ENCODE measurements at regions not wholly inside any gene's neighbourhood (a gene's known extent, or its start where the extent isn't known, plus 50 kb on each side); places are given as distances from the start of the nearest gene placed in this dataset.

DNA sequence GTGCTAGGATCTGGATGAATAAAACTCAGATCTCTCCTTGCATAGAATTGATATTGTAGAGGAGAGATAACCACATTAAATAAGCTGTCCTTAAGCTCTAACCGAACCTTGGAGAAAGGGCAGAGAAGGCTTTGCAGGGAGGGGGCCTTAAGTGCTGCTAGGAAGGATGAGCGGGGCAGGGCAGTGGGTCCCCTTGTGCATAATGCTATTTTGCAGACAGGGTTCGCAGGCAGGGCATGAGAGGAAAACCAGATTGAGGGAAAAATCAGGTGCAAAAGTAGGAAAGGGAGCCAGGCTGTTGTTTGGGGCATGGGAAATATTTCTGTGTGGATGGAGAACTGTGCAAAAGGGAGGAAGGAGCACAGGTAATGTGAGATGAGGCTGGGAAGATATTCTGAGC, 383.0 kb upstream of the JARID2 start:
- H3K4me3 Mint-ChIP-seq (ENCODE audit: unreplicated experiment), result no peak overlapping the region

DNA sequence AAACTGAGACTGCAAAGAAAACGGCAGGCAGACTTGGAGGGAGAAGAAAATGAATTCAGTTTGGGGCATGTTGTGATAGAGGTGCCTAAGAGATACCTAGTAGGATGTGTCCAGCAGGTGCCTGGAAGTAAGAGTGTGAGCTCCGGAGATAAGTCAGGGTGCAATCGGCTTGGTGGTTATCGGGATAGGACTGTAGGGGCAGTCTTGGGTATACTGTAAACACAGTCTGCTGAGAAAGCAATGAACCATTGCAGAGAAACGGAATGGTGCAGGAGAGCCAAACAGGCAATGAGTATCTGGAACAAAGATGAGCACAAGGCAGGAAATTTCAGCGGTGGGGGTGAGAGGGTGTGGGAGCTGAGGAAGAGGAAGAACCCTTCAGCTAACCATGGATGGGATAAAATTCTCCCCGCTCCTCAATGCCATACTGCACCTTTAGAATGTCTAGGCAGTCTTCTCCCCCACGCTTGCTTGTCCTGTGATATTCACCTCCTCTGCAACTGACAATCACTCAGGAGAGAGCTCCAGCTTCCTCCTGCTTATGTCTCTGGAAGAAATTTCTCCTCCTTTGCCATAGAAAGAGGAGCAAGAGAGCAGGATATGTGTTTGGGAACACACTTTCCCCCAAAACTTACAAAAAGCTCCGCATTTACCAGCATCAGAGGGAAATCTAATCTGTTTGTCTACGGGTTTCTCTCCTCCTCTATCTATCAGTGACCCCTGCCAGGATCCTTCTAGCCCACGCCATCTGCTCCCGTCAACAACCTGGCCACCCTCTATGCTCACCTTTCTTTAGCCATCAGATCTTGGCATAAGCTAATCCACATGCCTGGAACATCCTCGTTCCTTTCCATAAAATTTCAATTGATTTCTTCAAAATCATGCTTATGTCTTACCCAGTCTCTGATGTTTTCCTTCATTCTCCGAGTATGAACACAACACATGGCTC, 381.7 kb upstream of the JARID2 start:
- no peaks in the 10 kb centered on the region for H3K79me2 ChIP-seq (ENCODE audit: insufficient read depth, low read length)
- H3K27ac Mint-ChIP-seq (ENCODE audit: unreplicated experiment), result no peak overlapping the region
- H3K36me3 Mint-ChIP-seq (ENCODE audit: low read depth, unreplicated experiment), result no peaks in the 10 kb centered on the region
- H3K4me3 Mint-ChIP-seq (ENCODE audit: unreplicated experiment), result no peak overlapping the region
- H3K4me2 ChIP-seq (ENCODE audit: low read length), result no peak overlapping the region
- H3K9me3 Mint-ChIP-seq (ENCODE audit: unreplicated experiment), result no peaks in the 10 kb centered on the region
- DNase-seq (ENCODE audit: low read depth), result no peak
- H3K27ac ChIP-seq (ENCODE audit: low read depth, low read length), result no peak overlapping the region
- peaks cover 6% of the 10 kb centered on the region for H3K4me1 Mint-ChIP-seq (ENCODE audit: low read depth, unreplicated experiment)
- H3K9me3 ChIP-seq (ENCODE audit: insufficient read depth, low read depth, low read length), result no peaks in the 10 kb centered on the region
- H3K9ac ChIP-seq (ENCODE audit: low read length), result no peak overlapping the region
- H2AFZ ChIP-seq (ENCODE audit: low read depth, low read length), result no peak overlapping the region
- peaks cover 5% of the 10 kb centered on the region for H3K4me1 ChIP-seq (ENCODE audit: insufficient read depth, low read length)
- H3K4me3 ChIP-seq (ENCODE audit: insufficient read depth, low read depth, low read length), result no peak overlapping the region
- H3K36me3 ChIP-seq (ENCODE audit: insufficient read depth, low read length), result no peaks in the 10 kb centered on the region
- H3K27me3 Mint-ChIP-seq (ENCODE audit: low read depth, unreplicated experiment), result no peaks in the 10 kb centered on the region
- TF ChIP-seq EZH2 (IDR thresholded peaks at IDR 0.05; ENCODE audit: insufficient read depth, low read length), result no peak
- TF ChIP-seq, protein P1, sequence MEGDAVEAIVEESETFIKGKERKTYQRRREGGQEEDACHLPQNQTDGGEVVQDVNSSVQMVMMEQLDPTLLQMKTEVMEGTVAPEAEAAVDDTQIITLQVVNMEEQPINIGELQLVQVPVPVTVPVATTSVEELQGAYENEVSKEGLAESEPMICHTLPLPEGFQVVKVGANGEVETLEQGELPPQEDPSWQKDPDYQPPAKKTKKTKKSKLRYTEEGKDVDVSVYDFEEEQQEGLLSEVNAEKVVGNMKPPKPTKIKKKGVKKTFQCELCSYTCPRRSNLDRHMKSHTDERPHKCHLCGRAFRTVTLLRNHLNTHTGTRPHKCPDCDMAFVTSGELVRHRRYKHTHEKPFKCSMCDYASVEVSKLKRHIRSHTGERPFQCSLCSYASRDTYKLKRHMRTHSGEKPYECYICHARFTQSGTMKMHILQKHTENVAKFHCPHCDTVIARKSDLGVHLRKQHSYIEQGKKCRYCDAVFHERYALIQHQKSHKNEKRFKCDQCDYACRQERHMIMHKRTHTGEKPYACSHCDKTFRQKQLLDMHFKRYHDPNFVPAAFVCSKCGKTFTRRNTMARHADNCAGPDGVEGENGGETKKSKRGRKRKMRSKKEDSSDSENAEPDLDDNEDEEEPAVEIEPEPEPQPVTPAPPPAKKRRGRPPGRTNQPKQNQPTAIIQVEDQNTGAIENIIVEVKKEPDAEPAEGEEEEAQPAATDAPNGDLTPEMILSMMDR (IDR thresholded peaks at IDR 0.05; ENCODE audit: insufficient read depth, low read depth, low read length), result no peak
- FAIRE-seq, result no peak
- H4K20me1 ChIP-seq (ENCODE audit: insufficient read depth, low read length), result no peaks in the 10 kb centered on the region
- no peaks in the 10 kb centered on the region for H3K27me3 ChIP-seq (ENCODE audit: insufficient read depth, low read length)

More for the DNA sequence above, 383.0 kb upstream of the JARID2 start:
- Mint-ChIP-seq H3K9me3 (ENCODE audit: unreplicated experiment) (no peaks in the 10 kb centered on the region), H3K27me3 (ENCODE audit: low read depth, unreplicated experiment) (no peaks in the 10 kb centered on the region), H3K36me3 (ENCODE audit: low read depth, unreplicated experiment) (no peaks in the 10 kb centered on the region), H3K4me1 (ENCODE audit: low read depth, unreplicated experiment) (peaks cover 6% of the 10 kb centered on the region), H3K27ac (ENCODE audit: unreplicated experiment) (no peak overlapping the region)
- H3K79me2 ChIP-seq (ENCODE audit: insufficient read depth, low read length), result no peaks in the 10 kb centered on the region
- no peak overlapping the region for H3K9ac ChIP-seq (ENCODE audit: low read length)
- DNase-seq (ENCODE audit: low read depth), result no peak
- no peak overlapping the region for H3K27ac ChIP-seq (ENCODE audit: low read depth, low read length)
- no peak overlapping the region for H3K4me2 ChIP-seq (ENCODE audit: low read length)
- FAIRE-seq, result no peak
- no peaks in the 10 kb centered on the region for H3K9me3 ChIP-seq (ENCODE audit: insufficient read depth, low read depth, low read length)
- H3K36me3 ChIP-seq (ENCODE audit: insufficient read depth, low read length), result no peaks in the 10 kb centered on the region
- H3K4me3 ChIP-seq (ENCODE audit: insufficient read depth, low read depth, low read length), result no peak overlapping the region
- no peaks in the 10 kb centered on the region for H3K27me3 ChIP-seq (ENCODE audit: insufficient read depth, low read length)
- H4K20me1 ChIP-seq (ENCODE audit: insufficient read depth, low read length), result no peaks in the 10 kb centered on the region
- no peak for TF ChIP-seq EZH2 (IDR thresholded peaks at IDR 0.05; ENCODE audit: insufficient read depth, low read length)
- H3K4me1 ChIP-seq (ENCODE audit: insufficient read depth, low read length), result peaks cover 5% of the 10 kb centered on the region
- H2AFZ ChIP-seq (ENCODE audit: low read depth, low read length), result no peak overlapping the region

DNA sequence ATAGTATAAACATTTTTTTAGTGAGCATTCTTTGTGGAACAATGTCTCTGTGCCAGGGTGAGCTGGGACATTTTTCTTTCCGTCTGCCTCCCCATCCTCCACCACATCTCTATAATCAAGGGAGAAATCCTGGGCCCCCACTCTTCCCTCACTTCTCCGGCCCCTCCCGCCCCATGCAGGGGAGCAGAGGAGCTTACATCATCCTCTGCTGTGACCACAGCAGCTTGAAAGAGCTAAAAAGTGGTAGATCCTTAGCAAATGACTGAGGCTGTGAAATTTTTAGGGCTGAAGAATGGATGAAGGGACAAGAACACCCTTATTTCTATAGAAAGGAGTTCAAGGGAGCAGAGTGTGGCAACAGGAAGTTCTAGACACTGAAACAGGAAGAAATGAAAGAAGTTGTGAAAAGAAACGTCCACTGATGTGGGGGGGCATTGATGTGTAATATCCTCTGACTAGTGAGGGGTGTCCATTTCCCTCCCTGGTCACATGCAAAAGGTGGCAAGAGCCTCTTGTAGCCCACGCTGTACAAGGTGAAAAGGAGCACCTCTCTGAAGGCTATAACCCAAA, 380.3 kb upstream of the JARID2 start:
- peak overlapping the region; percentile 70 for H3K27ac Mint-ChIP-seq (ENCODE audit: unreplicated experiment)
- H3K4me1 Mint-ChIP-seq (ENCODE audit: low read depth, unreplicated experiment), result peaks cover 6% of the 10 kb centered on the region
- H3K79me2 ChIP-seq (ENCODE audit: insufficient read depth, low read length), result no peaks in the 10 kb centered on the region
- FAIRE-seq (no peak), DNase-seq (ENCODE audit: low read depth) (no peak)
- no peak for TF ChIP-seq EZH2 (IDR thresholded peaks at IDR 0.05; ENCODE audit: insufficient read depth, low read length)
- TF ChIP-seq, protein P1 (IDR thresholded peaks at IDR 0.05; ENCODE audit: insufficient read depth, low read depth, low read length), result no peak
- H3K36me3 ChIP-seq (ENCODE audit: insufficient read depth, low read length), result no peaks in the 10 kb centered on the region
- H3K4me3 ChIP-seq (ENCODE audit: insufficient read depth, low read depth, low read length), result no peak overlapping the region
- no peaks in the 10 kb centered on the region for H4K20me1 ChIP-seq (ENCODE audit: insufficient read depth, low read length)
- no peak overlapping the region for H3K9ac ChIP-seq (ENCODE audit: low read length)
- H3K4me1 ChIP-seq (ENCODE audit: insufficient read depth, low read length), result peaks cover 5% of the 10 kb centered on the region
- no peaks in the 10 kb centered on the region for H3K36me3 Mint-ChIP-seq (ENCODE audit: low read depth, unreplicated experiment)
- peak overlapping the region; percentile 48 for H2AFZ ChIP-seq (ENCODE audit: low read depth, low read length)
- H3K4me2 ChIP-seq (ENCODE audit: low read length), result peak overlapping the region; percentile 11
- H3K9me3 ChIP-seq (ENCODE audit: insufficient read depth, low read depth, low read length), result no peaks in the 10 kb centered on the region
- H3K27ac ChIP-seq (ENCODE audit: low read depth, low read length), result no peak overlapping the region
- H3K27me3 ChIP-seq (ENCODE audit: insufficient read depth, low read length), result no peaks in the 10 kb centered on the region
- H3K4me3 Mint-ChIP-seq (ENCODE audit: unreplicated experiment), result no peak overlapping the region
- H3K27me3 Mint-ChIP-seq (ENCODE audit: low read depth, unreplicated experiment), result peaks cover 4% of the 10 kb centered on the region
- no peaks in the 10 kb centered on the region for H3K9me3 Mint-ChIP-seq (ENCODE audit: unreplicated experiment)
